SK-N-SH (cell line): ENCODE measurements at regions not wholly inside any gene's neighbourhood (a gene's known extent, or its start where the extent isn't known, plus 50 kb on each side); places are given as distances from the start of the nearest gene placed in this dataset.

ENCODE experiments used
- CTCF ChIA-PET: fragments of 300-600, 350-600 bp; formaldehyde crosslinking; extraction: SDS; loops from one replicate; lab custom pipeline; 2021; lab: Yijun Ruan, JAX
- POLR2A ChIA-PET: fragments of 350-600 bp; sonication (Branson Sonifier 250); formaldehyde crosslinking; extraction: SDS; loops from one replicate; lab custom pipeline; 2020; ENCODE audit warnings: antibody characterized with exemption, inconsistent platforms; lab: Yijun Ruan, JAX
- DNase-seq: peaks from one replicate; pipeline ENCODE4 v3.0.0; 2012
- H2AFZ ChIP-seq: fragments of 200-600 bp; sonication (generic); 2 replicates; pipeline ENCODE4 v1.8.1; 2016; ENCODE audit warnings: antibody characterized with exemption, mild to moderate bottlenecking, low read depth
- H3F3A ChIP-seq: fragments of 200-600 bp; sonication (generic); replicated peaks from 2 replicates; pipeline ENCODE3; 2016; ENCODE audit warnings: antibody characterized with exemption, mild to moderate bottlenecking; ENCODE audit not compliant: insufficient read depth
- H3K27ac ChIP-seq, 2 experiments: fragments of 200-500 bp in 1 of 2; fragments of 200-600 bp in 1 of 2; sonication (Bioruptor generic) in 1 of 2; sonication (generic), shearing (Covaris generic) in 1 of 2; 2 replicates each; pipeline versions ENCODE4 v1.5.1 to v1.6.1; 2014 to 2016; ENCODE audit warnings: low read depth in 2 of 2, inconsistent platforms in 1 of 2, low read length in 1 of 2, mild to moderate bottlenecking in 1 of 2, mixed read lengths in 1 of 2
- H3K27me3 ChIP-seq: fragments of 200-600 bp; sonication (generic), shearing (Covaris generic); 2 replicates; pipeline ENCODE4 v1.6.1; 2016; ENCODE audit warnings: mixed run types; ENCODE audit not compliant: insufficient read depth
- H3K36me3 ChIP-seq, 2 experiments: fragments of 200-500 bp in 1 of 2; fragments of 200-600 bp in 1 of 2; sonication (Bioruptor generic) in 1 of 2; sonication (generic) in 1 of 2; replicated peaks in 1 of 2; 2 replicates each; pipeline versions ENCODE3 to v1.5.1; 2014 to 2016; ENCODE audit warnings: low read length in 1 of 2, mild to moderate bottlenecking in 1 of 2; ENCODE audit not compliant: insufficient read depth in 2 of 2, control insufficient read depth in 1 of 2
- H3K4me1 ChIP-seq, 2 experiments: fragments of 200-500 bp in 1 of 2; fragments of 200-600 bp in 1 of 2; sonication (Bioruptor generic) in 1 of 2; sonication (generic), shearing (Covaris generic) in 1 of 2; 2 replicates each; pipeline versions ENCODE4 v1.5.1 to v1.6.1; 2014 to 2016; ENCODE audit warnings: low read depth in 1 of 2, low read length in 1 of 2, mixed run types in 1 of 2; ENCODE audit not compliant: insufficient read depth in 2 of 2, control insufficient read depth in 1 of 2
- H3K4me2 ChIP-seq: fragments of 200-600 bp; sonication (generic), shearing (Covaris generic); 2 replicates; pipeline ENCODE4 v1.6.1; 2017; ENCODE audit warnings: mixed run types
- H3K4me3 ChIP-seq, 2 experiments: fragments of 200-500 bp in 1 of 2; fragments of 200-600 bp in 1 of 2; sonication (Bioruptor generic) in 1 of 2; sonication (generic), shearing (Covaris generic) in 1 of 2; 2 replicates each; pipeline versions ENCODE4 v1.5.1 to v1.8.1; 2014 to 2016; ENCODE audit warnings: low read depth in 2 of 2, inconsistent platforms in 1 of 2, low read length in 1 of 2, mild to moderate bottlenecking in 1 of 2, mixed read lengths in 1 of 2, moderate library complexity in 1 of 2
- H3K79me2 ChIP-seq: fragments of 200-600 bp; sonication (generic); 2 replicates; pipeline ENCODE4 v1.8.1; 2017; ENCODE audit warnings: mild to moderate bottlenecking; ENCODE audit not compliant: insufficient read depth
- H3K9ac ChIP-seq: fragments of 200-600 bp; sonication (generic); 2 replicates; pipeline ENCODE4 v1.6.1; 2017; ENCODE audit warnings: mixed run types
- H3K9me2 ChIP-seq: fragments of 200-600 bp; sonication (generic); 2 replicates; pipeline ENCODE4 v1.6.1; 2017; ENCODE audit warnings: mixed run types
- H3K9me3 ChIP-seq: fragments of 200-600 bp; sonication (generic); 2 replicates; pipeline ENCODE4 v1.6.1; 2017; ENCODE audit warnings: mixed run types, mild to moderate bottlenecking, moderate library complexity
- H4K20me1 ChIP-seq: fragments of 200-600 bp; sonication (generic); 2 replicates; pipeline ENCODE4 v1.6.1; 2017; ENCODE audit warnings: mild to moderate bottlenecking, mixed run types; ENCODE audit not compliant: insufficient read depth
- CTCF ChIP-seq: fragments of 200-600 bp; sonication (generic); IDR thresholded peaks from 2 replicates; pipeline ENCODE4 v1.6.1; 2017; ENCODE audit warnings: antibody characterized with exemption, mild to moderate bottlenecking, moderate library complexity
- EP300 ChIP-seq, 2 experiments: IDR thresholded peaks; 2 replicates each; pipeline versions ENCODE4 v1.4.0 to v1.6.1; 2012; ENCODE audit warnings: borderline replicate concordance in 1 of 2, low read depth in 1 of 2, low read length in 1 of 2
- FOSL2 ChIP-seq: IDR thresholded peaks from 2 replicates; pipeline ENCODE4 v1.4.0; 2012; ENCODE audit warnings: low read depth, mild to moderate bottlenecking, moderate library complexity, borderline replicate concordance
- FOXJ3 ChIP-seq: sonication (generic); formaldehyde crosslinking; IDR thresholded peaks from 2 replicates; pipeline ENCODE4 v1.5.1; 2020; ENCODE audit warnings: mild to moderate bottlenecking, missing genetic modification reagents
- FOXM1 ChIP-seq: IDR thresholded peaks from 2 replicates; pipeline ENCODE4 v1.4.0; 2012; ENCODE audit warnings: low read depth, mild to moderate bottlenecking
- GABPA ChIP-seq: IDR thresholded peaks from 2 replicates; pipeline ENCODE4 v1.4.0; 2012; ENCODE audit warnings: low read depth, mild to moderate bottlenecking
- GATA2 ChIP-seq: sonication (generic); formaldehyde crosslinking; IDR thresholded peaks from 2 replicates; pipeline ENCODE4 v1.5.0; 2020; ENCODE audit warnings: mild to moderate bottlenecking, missing genetic modification reagents
- JUND ChIP-seq: IDR thresholded peaks from 2 replicates; pipeline ENCODE4 v1.4.0; 2012
- NFIC ChIP-seq: IDR thresholded peaks from 2 replicates; pipeline ENCODE4 v1.4.0; 2012; ENCODE audit warnings: borderline replicate concordance
- POLR2AphosphoS5 ChIP-seq: IDR thresholded peaks from 2 replicates; pipeline ENCODE4 v1.6.1; 2012; ENCODE audit warnings: low read depth, low read length
- RAD21 ChIP-seq: IDR thresholded peaks from 2 replicates; pipeline ENCODE4 v1.6.1; 2012; ENCODE audit warnings: mild to moderate bottlenecking, low read length
- RCOR1 ChIP-seq: fragments of 150-350 bp; IDR thresholded peaks from 2 replicates; pipeline ENCODE4 v1.6.1; 2017; ENCODE audit warnings: antibody characterized with exemption, low read length
- SIN3A ChIP-seq: IDR thresholded peaks from 2 replicates; pipeline ENCODE4 v1.6.1; 2012; ENCODE audit warnings: low read depth, mild to moderate bottlenecking, low read length, moderate library complexity, borderline replicate concordance
- TEAD4 ChIP-seq: IDR thresholded peaks from 2 replicates; pipeline ENCODE4 v1.4.0; 2012; ENCODE audit warnings: mild to moderate bottlenecking, borderline replicate concordance; ENCODE audit not compliant: insufficient read depth
- WGBS: methylation state at CpG from one replicate; pipeline ENCODE4 v1.1.6; 2017; ENCODE audit warnings: low lambda C conversion rate; 5-methylcytosine and 5-hydroxymethylcytosine counted together
- TF ChIP-seq, protein P1 (sequence below): IDR thresholded peaks from 2 replicates; pipeline ENCODE4; 2012
- TF ChIP-seq, protein P2 (sequence below): IDR thresholded peaks from 2 replicates; pipeline ENCODE4 v1.4.0; 2012; ENCODE audit warnings: low read depth

DNA sequence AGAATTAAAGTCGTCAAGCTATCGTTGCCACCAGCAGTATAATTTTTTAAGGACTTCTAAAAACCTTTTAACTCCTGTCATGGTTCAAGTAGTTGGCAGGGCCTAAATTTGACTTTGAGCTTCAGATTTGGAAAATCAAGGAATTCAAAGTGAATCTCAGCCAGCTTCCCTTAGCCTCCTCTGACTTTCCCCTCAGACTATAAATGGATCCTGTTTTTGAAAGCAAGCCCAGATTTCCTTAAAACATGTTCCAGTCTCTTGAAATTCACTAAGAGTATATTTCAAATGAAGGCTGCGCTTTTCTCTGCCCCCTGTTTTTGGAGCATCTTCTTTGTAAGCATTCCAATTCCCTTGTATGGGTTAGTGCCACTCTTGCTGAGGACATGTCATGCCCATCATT is 101.8 kb upstream of the CDH8 start:
- 44% methylated on average over 3 of the region's 3 CpGs for WGBS
- DNase-seq: no peak
- CTCF ChIA-PET: interaction anchor here (1.8 kb wide), 1 partner anchor 11 kb away, joined by 6 read pairs; no protein-coding TSS in a partner anchor

DNA sequence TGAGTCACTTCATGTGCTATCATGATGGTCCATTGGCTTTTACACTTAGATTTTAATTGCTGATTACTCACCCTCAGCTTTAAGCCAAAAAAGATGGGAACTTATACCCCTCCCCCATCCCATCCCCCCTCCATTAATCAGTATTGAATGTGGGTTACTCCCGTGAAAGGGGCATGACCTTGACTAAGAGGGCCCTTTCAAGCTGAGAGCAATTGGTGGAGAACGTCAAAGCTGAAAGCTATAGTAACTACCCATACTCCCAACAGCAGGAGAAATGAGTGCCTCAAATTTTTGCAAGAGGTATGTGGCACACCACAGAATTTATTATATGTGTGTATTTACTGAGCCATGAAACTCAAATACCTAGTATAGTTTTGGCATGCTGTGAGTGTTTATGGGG is 99.7 kb upstream of the CDH8 start:
- Histone ChIP-seq H3K4me2 (no peak overlapping the region), H2AFZ (no peak overlapping the region), H3K79me2 (no peaks in the 10 kb centered on the region), H3K4me3 (no peak overlapping the region), H3K27me3 (no peaks in the 10 kb centered on the region), H3K9me2 (no peaks in the 10 kb centered on the region), H3F3A (no peaks in the 10 kb centered on the region), H3K9me3 (no peaks in the 10 kb centered on the region), H3K27ac (no peak overlapping the region), H3K36me3 (no peaks in the 10 kb centered on the region), H4K20me1 (no peaks in the 10 kb centered on the region), H3K9ac (no peak overlapping the region), H3K4me1 (no peaks in the 10 kb centered on the region)
- TF ChIP-seq EP300 (IDR thresholded peaks at IDR 0.05; ENCODE audit: borderline replicate concordance in 1 of 2, low read depth in 1 of 2, low read length in 1 of 2) (no peak), FOSL2 (no peak), FOXJ3 (no peak), FOXM1 (no peak), CTCF (no peak), GABPA (no peak), TEAD4 (no peak)
- TF ChIP-seq, protein P1, sequence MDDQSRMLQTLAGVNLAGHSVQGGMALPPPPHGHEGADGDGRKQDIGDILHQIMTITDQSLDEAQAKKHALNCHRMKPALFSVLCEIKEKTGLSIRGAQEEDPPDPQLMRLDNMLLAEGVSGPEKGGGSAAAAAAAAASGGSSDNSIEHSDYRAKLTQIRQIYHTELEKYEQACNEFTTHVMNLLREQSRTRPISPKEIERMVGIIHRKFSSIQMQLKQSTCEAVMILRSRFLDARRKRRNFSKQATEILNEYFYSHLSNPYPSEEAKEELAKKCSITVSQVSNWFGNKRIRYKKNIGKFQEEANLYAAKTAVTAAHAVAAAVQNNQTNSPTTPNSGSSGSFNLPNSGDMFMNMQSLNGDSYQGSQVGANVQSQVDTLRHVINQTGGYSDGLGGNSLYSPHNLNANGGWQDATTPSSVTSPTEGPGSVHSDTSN: no peak
- no peak for DNase-seq
- ChIA-PET CTCF (interaction anchor here (1.2 kb wide), 1 partner anchor 11 kb away, joined by 3 read pairs; no protein-coding TSS in a partner anchor), POLR2A (no interaction called here)
- WGBS: 21% methylated on average over 2 of the region's 2 CpGs

More for the DNA sequence above, 101.8 kb upstream of the CDH8 start:
- Histone ChIP-seq H3K36me3 (no peaks in the 10 kb centered on the region), H3K9me3 (no peaks in the 10 kb centered on the region), H3K9me2 (no peaks in the 10 kb centered on the region), H3K4me2 (no peak overlapping the region), H4K20me1 (no peaks in the 10 kb centered on the region), H3K27me3 (no peaks in the 10 kb centered on the region), H3K4me3 (no peak overlapping the region), H3K27ac (no peak overlapping the region), H3K9ac (no peak overlapping the region), H3K79me2 (no peaks in the 10 kb centered on the region), H2AFZ (no peak overlapping the region), H3K4me1 (no peaks in the 10 kb centered on the region), H3F3A (no peaks in the 10 kb centered on the region)
- POLR2A ChIA-PET: no interaction called here
- TF ChIP-seq RCOR1: no peak
- TF ChIP-seq JUND: no peak
- no peak for TF ChIP-seq POLR2AphosphoS5
- TF ChIP-seq, protein P2, sequence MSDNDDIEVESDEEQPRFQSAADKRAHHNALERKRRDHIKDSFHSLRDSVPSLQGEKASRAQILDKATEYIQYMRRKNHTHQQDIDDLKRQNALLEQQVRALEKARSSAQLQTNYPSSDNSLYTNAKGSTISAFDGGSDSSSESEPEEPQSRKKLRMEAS: no peak
- no peak for TF ChIP-seq RAD21
- no peak for TF ChIP-seq NFIC
- TF ChIP-seq SIN3A: no peak
- TF ChIP-seq GATA2: no peak
